Amygdala (tissue), 56 donors: ENCODE measurements at regions not wholly inside any gene's neighbourhood (a gene's known extent, or its start where the extent isn't known, plus 50 kb on each side); places are given as distances from the start of the nearest gene placed in this dataset.
A peak's percentile ranks its signal among the peaks of the same experiment; 100 is the strongest.

ENCODE experiments used
- DNase-seq, 56 donors: peaks; one replicate each; lab custom pipeline; 2025; lab: John Stamatoyannopoulos, UW

GRCh38 chr20:62576815-62577489 is 65.4 kb upstream of the SLCO4A1 start:
- DNase-seq = no peak

GRCh38 chr20:62577490-62577836 is 64.8 kb upstream of the SLCO4A1 start:
- no peak for DNase-seq

GRCh38 chr20:62578294-62578897 is 63.9 kb upstream of the SLCO4A1 start:
- no peak for DNase-seq

GRCh38 chr20:62580052-62580451 is 62.3 kb upstream of the SLCO4A1 start:
- no peak for DNase-seq

- DNase-seq = no peak
Measured at GRCh38 chr20:62580733-62581132, 61.6 kb upstream of the SLCO4A1 start.

- no peak for DNase-seq
Measured at GRCh38 chr20:62581308-62581707, 61.0 kb upstream of the SLCO4A1 start.

GRCh38 chr20:62581806-62582205 is 60.5 kb upstream of the SLCO4A1 start:
- DNase-seq = no peak

- DNase-seq = peak in 28 of 56 donors; percentile 2 to 69 (median 27)
Measured at GRCh38 chr20:62583424-62583920, 58.8 kb upstream of the SLCO4A1 start.

GRCh38 chr20:62584671-62585460 is 57.4 kb upstream of the SLCO4A1 start:
- DNase-seq = no peak

GRCh38 chr20:62585461-62585970 is 56.8 kb upstream of the SLCO4A1 start:
- no peak for DNase-seq

- no peak for DNase-seq
Measured at GRCh38 chr20:62586799-62587198, 55.5 kb upstream of the SLCO4A1 start.

- peak in 1 of 56 donors; percentile 20 for DNase-seq
Measured at GRCh38 chr20:62587757-62588402, 54.4 kb upstream of the SLCO4A1 start.

GRCh38 chr20:62588458-62589149 is 53.7 kb upstream of the SLCO4A1 start:
- DNase-seq = no peak

GRCh38 chr20:62589150-62589498 is 53.2 kb upstream of the SLCO4A1 start:
- DNase-seq = no peak

GRCh38 chr20:62589720-62590119 is 52.6 kb upstream of the SLCO4A1 start:
- no peak for DNase-seq

- no peak for DNase-seq
Measured at GRCh38 chr20:62590309-62591121, 51.8 kb upstream of the SLCO4A1 start.

- no peak for DNase-seq
Measured at GRCh38 chr20:62591122-62591468, 51.2 kb upstream of the SLCO4A1 start.

- no peak for DNase-seq
Measured at GRCh38 chr20:62591591-62591990, 50.7 kb upstream of the SLCO4A1 start.
